ENCODE measurements at regions not wholly inside any gene's neighbourhood (a gene's known extent, or its start where the extent isn't known, plus 50 kb on each side); places are given as distances from the start of the nearest gene placed in this dataset.

DNA sequence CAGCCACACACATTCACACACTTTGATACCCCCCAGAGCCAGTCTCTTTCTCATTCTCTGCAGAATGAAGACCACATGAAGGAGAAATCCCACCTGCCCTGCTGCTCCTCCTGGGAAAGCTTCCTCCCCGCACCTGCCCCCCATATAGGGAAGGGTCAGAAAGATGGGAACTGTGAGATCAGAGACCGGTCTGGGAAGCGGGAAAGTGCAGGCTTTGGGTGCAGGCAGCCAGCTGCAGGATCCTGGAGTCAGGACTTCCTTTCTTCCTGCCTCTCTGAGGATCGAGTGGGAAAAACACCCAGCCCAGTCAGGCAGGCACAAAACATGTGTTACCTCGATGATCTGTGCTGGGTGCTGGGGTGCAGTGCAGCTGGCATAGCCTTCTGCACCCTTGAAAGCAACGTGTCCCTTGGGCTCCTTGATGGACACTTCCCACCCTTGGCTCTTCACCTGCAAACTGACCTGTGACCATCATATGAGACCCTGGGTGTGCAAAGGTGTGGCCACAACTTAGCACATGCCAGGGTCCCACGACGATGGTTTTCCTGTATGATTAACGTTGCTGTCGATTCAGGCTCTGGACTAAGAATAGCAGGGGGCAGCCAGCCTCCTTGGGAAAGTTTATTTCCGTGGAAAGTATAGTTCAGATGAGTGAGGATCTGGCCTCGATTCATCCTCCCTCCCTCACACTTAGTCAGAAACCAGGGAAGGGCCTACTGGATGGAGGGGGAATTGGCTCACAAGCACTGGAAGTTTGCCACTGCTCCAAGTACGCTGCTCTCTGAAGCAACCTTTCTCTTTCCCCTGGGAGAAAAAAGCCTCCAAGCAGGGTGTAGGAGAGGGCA is 105.4 kb upstream of the MED13L start:
- Histone ChIP-seq H3K4me1 (ENCODE audit: control insufficient read depth, insufficient read depth, low read length) (peaks cover 15% of the 10 kb centered on the region), H3K4me3 (ENCODE audit: low read length) (no peak overlapping the region), H3K9me3 (ENCODE audit: control insufficient read depth, low read depth, low read length) (no peaks in the 10 kb centered on the region), H3K36me3 (ENCODE audit: control insufficient read depth, insufficient read depth, low read length) (no peaks in the 10 kb centered on the region), H3K27ac (ENCODE audit: low read length) (no peak overlapping the region), H3K27me3 (ENCODE audit: control insufficient read depth, insufficient read depth, low read length) (no peaks in the 10 kb centered on the region)
- WGBS (ENCODE audit: insufficient coverage, low lambda C conversion rate): no CpG with 5 or more reads among the region's 13 CpGs
- DNase-seq: peak in 1 of 2 donors; percentile 47

DNA sequence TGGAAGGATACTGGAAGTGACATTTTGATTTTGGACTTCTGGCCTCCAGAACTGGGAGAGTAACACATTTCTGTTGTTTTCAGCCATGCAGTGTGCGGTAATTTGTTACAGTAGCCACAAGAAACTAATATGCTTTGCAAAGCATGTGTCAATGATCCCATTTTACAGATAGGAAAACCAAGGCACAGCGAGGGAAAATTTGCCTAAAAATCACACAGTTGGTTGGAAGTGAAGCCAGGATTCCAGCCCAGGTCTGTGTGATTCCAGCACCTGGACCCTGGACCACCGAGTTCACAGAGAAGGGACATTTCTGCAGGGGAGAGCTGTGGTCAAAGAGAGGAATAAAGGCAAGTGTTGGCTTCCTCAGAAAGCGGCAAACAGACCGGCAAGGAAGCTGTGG is 106.7 kb upstream of the MED13L start:
- Histone ChIP-seq H3K27ac (ENCODE audit: low read length) (no peak overlapping the region), H3K36me3 (ENCODE audit: control insufficient read depth, insufficient read depth, low read length) (no peaks in the 10 kb centered on the region), H3K4me3 (ENCODE audit: low read length) (no peak overlapping the region), H3K4me1 (ENCODE audit: control insufficient read depth, insufficient read depth, low read length) (peaks cover 15% of the 10 kb centered on the region), H3K9me3 (ENCODE audit: control insufficient read depth, low read depth, low read length) (no peaks in the 10 kb centered on the region), H3K27me3 (ENCODE audit: control insufficient read depth, insufficient read depth, low read length) (no peaks in the 10 kb centered on the region)
- no peak for DNase-seq
- 100% methylated on average over 1 of the region's 5 CpGs for WGBS (ENCODE audit: insufficient coverage, low lambda C conversion rate)

DNA sequence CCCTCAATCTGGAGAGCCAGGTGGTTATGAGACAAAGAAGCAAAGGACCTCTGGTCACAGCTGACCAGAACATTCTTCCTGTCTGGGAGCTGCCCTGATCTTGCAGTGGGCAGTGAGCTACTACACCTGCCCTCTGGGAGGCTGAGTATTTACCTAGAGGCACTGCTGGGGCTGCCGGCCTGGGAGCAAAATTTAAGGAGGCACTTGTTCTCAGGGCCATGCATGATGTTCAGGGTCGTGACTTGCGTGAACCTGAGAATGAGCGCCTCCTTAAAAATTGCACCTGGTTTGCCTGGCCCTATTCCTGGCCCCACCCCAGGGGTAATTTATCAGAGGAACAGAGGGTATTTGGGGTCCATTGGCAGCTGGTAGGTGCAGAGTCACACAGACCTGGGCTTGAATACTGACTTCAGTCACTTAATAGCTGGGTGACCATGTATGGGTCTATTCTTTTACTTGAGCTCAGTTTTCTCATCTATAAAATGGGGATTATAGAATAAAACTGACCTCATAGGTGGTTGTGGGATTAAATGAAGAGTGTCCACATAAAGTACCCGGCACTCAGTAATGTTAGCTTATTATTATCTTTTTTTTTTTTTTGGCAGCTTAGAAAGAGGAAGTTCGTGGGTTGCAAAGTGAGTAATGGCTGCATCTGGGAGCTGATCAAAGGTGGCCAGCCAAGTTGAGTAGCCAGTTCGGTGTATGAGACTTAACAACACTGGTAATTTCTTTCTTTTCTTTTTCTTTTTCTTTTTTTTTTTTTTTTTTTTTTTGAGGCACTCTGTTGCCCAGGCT is 107.4 kb upstream of the MED13L start:
- Histone ChIP-seq H3K4me3 (ENCODE audit: low read length) (no peak overlapping the region), H3K36me3 (ENCODE audit: control insufficient read depth, insufficient read depth, low read length) (no peaks in the 10 kb centered on the region), H3K4me1 (ENCODE audit: control insufficient read depth, insufficient read depth, low read length) (peaks cover 15% of the 10 kb centered on the region), H3K27me3 (ENCODE audit: control insufficient read depth, insufficient read depth, low read length) (no peaks in the 10 kb centered on the region), H3K9me3 (ENCODE audit: control insufficient read depth, low read depth, low read length) (no peaks in the 10 kb centered on the region), H3K27ac (ENCODE audit: low read length) (no peak overlapping the region)
- WGBS (ENCODE audit: insufficient coverage, low lambda C conversion rate): no CpG with 5 or more reads among the region's 7 CpGs
- peak in 1 of 2 donors; percentile 53 for DNase-seq

DNA sequence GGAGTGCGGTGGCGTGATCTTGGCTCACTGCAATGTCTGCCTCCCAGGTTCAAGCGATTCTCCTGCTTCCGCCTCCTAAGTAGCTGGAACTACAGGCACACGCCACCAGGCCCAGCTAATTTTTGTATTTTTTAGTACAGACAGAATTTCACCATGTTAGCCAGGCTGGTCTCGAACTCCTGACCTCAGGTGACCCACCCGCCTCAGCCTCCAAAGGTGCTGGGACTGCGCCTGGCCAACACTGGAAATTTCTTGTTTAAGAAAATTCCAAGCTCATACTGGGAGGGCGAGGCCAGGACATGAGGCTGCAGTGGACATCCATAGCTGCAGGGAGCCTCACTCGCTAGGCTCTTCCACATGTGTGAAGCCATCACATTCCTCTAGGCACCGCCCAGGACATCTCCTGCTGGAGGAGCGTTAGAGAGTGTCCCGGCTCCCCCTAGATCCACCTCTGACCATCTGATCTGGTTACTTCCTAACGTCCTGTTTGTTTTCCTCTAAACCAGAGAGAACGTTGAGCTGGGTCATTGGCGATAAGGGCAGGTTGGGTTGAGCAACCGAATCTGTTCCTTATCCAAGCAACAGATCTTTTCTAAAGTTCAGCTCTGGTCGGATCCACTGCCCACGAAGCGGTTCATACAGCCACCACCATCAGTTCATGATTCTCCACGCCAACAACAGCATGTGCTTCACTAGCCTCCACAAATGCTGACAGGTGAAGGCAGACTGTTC is 108.2 kb upstream of the MED13L start:
- Histone ChIP-seq H3K9me3 (ENCODE audit: control insufficient read depth, low read depth, low read length) (no peaks in the 10 kb centered on the region), H3K27me3 (ENCODE audit: control insufficient read depth, insufficient read depth, low read length) (no peaks in the 10 kb centered on the region), H3K36me3 (ENCODE audit: control insufficient read depth, insufficient read depth, low read length) (no peaks in the 10 kb centered on the region), H3K27ac (ENCODE audit: low read length) (no peak overlapping the region), H3K4me1 (ENCODE audit: control insufficient read depth, insufficient read depth, low read length) (peaks cover 15% of the 10 kb centered on the region), H3K4me3 (ENCODE audit: low read length) (no peak overlapping the region)
- no peak for DNase-seq
- 50% methylated on average over 2 of the region's 21 CpGs for WGBS (ENCODE audit: insufficient coverage, low lambda C conversion rate)

DNA sequence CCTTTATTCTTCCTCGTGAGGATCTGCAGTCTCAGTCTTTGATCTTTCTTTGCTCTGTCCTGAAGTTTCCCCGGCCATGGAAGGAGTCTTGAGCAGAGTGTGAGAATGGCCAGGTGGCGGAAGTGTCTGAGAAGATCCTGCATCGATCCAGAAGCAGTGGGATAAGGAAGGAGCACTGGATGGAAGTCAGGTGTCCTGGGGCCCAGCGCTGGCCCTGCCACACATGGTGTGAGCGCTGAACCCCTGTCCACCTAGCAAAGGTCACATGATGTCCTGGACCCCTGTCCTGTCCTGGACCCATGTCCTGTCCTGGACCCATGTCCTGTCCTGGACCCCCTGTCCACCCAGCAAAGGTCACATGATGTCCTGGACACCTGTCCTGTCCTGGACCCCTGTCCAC is 111.8 kb upstream of the MED13L start:
- Histone ChIP-seq H3K27ac (ENCODE audit: low read length) (no peak overlapping the region), H3K27me3 (ENCODE audit: control insufficient read depth, insufficient read depth, low read length) (no peaks in the 10 kb centered on the region), H3K4me1 (ENCODE audit: control insufficient read depth, insufficient read depth, low read length) (peaks cover 4% of the 10 kb centered on the region), H3K9me3 (ENCODE audit: control insufficient read depth, low read depth, low read length) (no peaks in the 10 kb centered on the region), H3K36me3 (ENCODE audit: control insufficient read depth, insufficient read depth, low read length) (no peaks in the 10 kb centered on the region), H3K4me3 (ENCODE audit: low read length) (no peak overlapping the region)
- DNase-seq: no peak
- 17% methylated on average over 1 of the region's 6 CpGs for WGBS (ENCODE audit: insufficient coverage, low lambda C conversion rate)

DNA sequence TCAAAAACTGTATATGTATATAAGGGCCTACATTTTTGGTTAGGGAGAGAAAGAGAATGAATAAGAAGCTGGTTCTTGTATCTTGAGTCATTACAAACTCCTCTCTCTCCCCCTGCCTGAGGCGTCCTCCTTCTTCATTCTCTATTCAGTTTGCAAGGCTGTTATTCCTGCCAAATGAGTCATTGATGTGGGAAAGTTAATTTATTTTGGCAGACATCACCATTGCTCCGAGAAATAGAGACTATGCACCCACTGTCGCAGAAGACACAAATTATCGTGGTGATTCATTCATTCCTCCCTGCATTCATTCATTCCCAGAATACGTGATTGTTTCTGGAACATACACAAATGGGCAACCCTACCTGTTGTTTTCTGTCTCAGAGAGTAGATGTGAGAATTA is 112.5 kb upstream of the MED13L start:
- no peaks in the 10 kb centered on the region for H3K9me3 ChIP-seq (ENCODE audit: control insufficient read depth, low read depth, low read length)
- H3K27ac ChIP-seq (ENCODE audit: low read length): no peak overlapping the region
- H3K36me3 ChIP-seq (ENCODE audit: control insufficient read depth, insufficient read depth, low read length): no peaks in the 10 kb centered on the region
- H3K27me3 ChIP-seq (ENCODE audit: control insufficient read depth, insufficient read depth, low read length): no peaks in the 10 kb centered on the region
- H3K4me1 ChIP-seq (ENCODE audit: control insufficient read depth, insufficient read depth, low read length): no peaks in the 10 kb centered on the region
- no peak for DNase-seq
- no peak overlapping the region for H3K4me3 ChIP-seq (ENCODE audit: low read length)
- WGBS (ENCODE audit: insufficient coverage, low lambda C conversion rate): no CpG with 5 or more reads among the region's 5 CpGs

DNA sequence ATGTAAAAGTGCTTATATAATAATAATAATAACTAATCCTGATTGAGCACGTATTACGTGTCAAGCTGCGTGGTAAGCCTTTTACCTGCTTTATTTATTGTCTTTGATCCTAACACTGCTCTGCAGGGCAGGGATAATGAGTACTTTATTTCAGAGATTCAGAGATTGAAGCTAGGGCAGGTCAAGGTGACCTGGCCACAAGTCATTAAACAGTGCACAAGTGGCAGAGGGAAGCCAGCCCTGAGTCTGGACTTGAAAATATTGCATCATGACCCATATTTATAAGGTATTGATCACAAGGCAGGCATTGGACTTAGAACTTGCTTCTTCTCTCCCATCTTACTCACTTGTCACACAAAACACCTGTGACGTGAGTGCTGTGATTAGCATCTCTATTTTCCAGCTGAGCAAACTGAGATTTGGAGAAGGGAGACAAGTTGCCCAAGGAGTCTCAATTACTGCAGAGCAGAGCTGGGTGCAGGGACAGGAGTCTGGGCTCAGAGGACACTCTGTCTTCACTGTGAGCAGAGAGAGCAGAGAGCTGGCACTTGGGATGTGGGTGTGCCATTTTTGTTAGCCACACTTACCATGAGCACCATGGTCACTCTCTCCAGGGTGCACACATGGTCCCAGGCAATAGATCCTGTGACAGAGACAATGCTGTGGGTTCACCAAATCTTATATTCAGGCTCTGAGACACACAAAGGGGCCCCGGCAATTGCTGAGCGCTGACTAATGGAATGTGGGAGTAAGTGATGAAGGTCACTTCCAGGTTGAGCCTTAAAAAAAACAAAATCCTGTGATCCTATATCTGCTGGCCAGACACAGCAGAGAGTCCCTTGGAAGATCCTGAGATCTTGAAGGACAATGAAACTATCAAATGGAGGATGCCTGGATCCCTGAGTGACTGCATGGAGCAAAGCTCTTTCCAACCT is 113.2 kb upstream of the MED13L start:
- Histone ChIP-seq H3K27me3 (ENCODE audit: control insufficient read depth, insufficient read depth, low read length) (no peaks in the 10 kb centered on the region), H3K27ac (ENCODE audit: low read length) (no peak overlapping the region), H3K36me3 (ENCODE audit: control insufficient read depth, insufficient read depth, low read length) (no peaks in the 10 kb centered on the region), H3K4me3 (ENCODE audit: low read length) (no peak overlapping the region), H3K4me1 (ENCODE audit: control insufficient read depth, insufficient read depth, low read length) (no peaks in the 10 kb centered on the region), H3K9me3 (ENCODE audit: control insufficient read depth, low read depth, low read length) (no peaks in the 10 kb centered on the region)
- WGBS (ENCODE audit: insufficient coverage, low lambda C conversion rate): 94% methylated on average over 3 of the region's 6 CpGs
- no peak for DNase-seq

DNA sequence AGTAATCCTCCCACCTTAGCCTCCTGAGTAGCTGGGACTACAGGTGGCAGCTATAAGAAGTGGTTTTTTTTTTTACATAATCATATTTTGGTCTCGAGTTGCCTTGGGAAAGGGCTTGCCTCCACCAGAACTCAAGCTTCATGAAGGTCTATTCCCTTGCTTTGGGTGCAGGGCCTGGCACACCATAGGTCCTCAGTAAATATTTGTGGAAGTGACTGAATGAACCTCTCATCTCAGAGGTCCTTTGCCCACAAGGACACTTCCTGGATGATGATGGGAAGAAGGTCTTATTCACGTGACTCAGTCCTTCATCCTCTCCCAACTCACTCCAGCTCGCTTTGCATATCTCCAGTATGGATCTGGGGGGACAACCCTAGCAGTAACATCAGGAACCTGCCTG is 114.0 kb upstream of the MED13L start:
- H3K27me3 ChIP-seq (ENCODE audit: control insufficient read depth, insufficient read depth, low read length): no peaks in the 10 kb centered on the region
- no peak overlapping the region for H3K27ac ChIP-seq (ENCODE audit: low read length)
- WGBS (ENCODE audit: insufficient coverage, low lambda C conversion rate): no CpG with 5 or more reads among the region's 3 CpGs
- H3K4me1 ChIP-seq (ENCODE audit: control insufficient read depth, insufficient read depth, low read length): no peaks in the 10 kb centered on the region
- DNase-seq: no peak
- no peaks in the 10 kb centered on the region for H3K36me3 ChIP-seq (ENCODE audit: control insufficient read depth, insufficient read depth, low read length)
- H3K4me3 ChIP-seq (ENCODE audit: low read length): no peak overlapping the region
- no peaks in the 10 kb centered on the region for H3K9me3 ChIP-seq (ENCODE audit: control insufficient read depth, low read depth, low read length)

DNA sequence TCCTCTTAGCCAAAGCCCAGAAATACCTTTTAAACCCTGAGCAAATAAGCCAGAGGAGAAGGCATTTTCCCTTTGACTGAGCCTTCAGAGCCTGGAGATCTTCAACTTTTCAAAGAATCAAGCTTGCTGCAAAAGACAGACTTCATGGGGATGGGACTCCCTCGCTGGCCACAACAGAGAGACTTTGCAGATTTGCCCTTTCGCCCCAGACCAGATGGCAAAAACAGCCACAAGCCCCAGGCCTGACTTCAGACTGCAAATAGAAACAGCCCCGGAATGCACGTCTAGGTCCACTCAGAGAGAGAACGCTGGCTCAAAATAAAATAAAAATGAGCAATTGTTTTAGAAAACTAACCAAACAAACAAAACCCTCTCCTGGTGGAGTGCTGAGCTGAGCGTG is 114.6 kb upstream of the MED13L start:
- H3K27ac ChIP-seq (ENCODE audit: low read length): no peak overlapping the region
- no peak overlapping the region for H3K4me3 ChIP-seq (ENCODE audit: low read length)
- H3K4me1 ChIP-seq (ENCODE audit: control insufficient read depth, insufficient read depth, low read length): no peaks in the 10 kb centered on the region
- no peak for DNase-seq
- H3K9me3 ChIP-seq (ENCODE audit: control insufficient read depth, low read depth, low read length): no peaks in the 10 kb centered on the region
- H3K36me3 ChIP-seq (ENCODE audit: control insufficient read depth, insufficient read depth, low read length): no peaks in the 10 kb centered on the region
- no CpG with 5 or more reads among the region's 6 CpGs for WGBS (ENCODE audit: insufficient coverage, low lambda C conversion rate)
- no peaks in the 10 kb centered on the region for H3K27me3 ChIP-seq (ENCODE audit: control insufficient read depth, insufficient read depth, low read length)

Measured in large intestine (tissue), 3 donors.